PC-3 (cell line): ENCODE measurements at regions not wholly inside any gene's neighbourhood (a gene's known extent, or its start where the extent isn't known, plus 50 kb on each side); places are given as distances from the start of the nearest gene placed in this dataset.

Experiments
- ATAC-seq: fragments of 200-7000 bp; cut with Tn5 transposase; 2 replicates; pipeline ENCODE4 v1.9.1; 2020; ENCODE audit warnings: mild to moderate bottlenecking, moderate library complexity
- BruUV-seq: library from RNA; stranded (reverse); fragments of 400-500 nt; replicated peaks from 2 replicates; lab custom pipeline; 2021; lab: Mats Ljungman, UMichigan
- CTCF ChIA-PET: fragments of 300-600 bp; sonication (Branson Sonifier 250); formaldehyde crosslinking; loops from one replicate; lab custom pipeline; 2022; ENCODE audit warnings: antibody characterized with exemption; lab: Charles Lee
- POLR2A ChIA-PET: fragments of 300-600 bp; sonication (Branson Sonifier 250); formaldehyde crosslinking; loops from one replicate; lab custom pipeline; 2022; ENCODE audit warnings: antibody characterized with exemption; ENCODE audit not compliant: unreplicated experiment; lab: Charles Lee
- DNase-seq: peaks from one replicate; pipeline ENCODE4 v3.0.0-alpha.2; 2015
- H2AFZ ChIP-seq: fragments of 300-600 bp; sonication (generic); 2 replicates; pipeline ENCODE4 v1.6.0; 2016; ENCODE audit warnings: antibody characterized with exemption, low read length
- H3F3A ChIP-seq: fragments of 300-600 bp; sonication (generic); one replicate; pipeline ENCODE4 v1.6.0; 2017; ENCODE audit warnings: antibody characterized with exemption, low read length, control low read depth, mild to moderate bottlenecking; ENCODE audit not compliant: unreplicated experiment
- H3K27ac ChIP-seq: fragments of 300-600 bp; sonication (generic); 2 replicates; pipeline ENCODE4 v1.5.1; 2016; ENCODE audit warnings: mild to moderate bottlenecking, low read length
- H3K27me3 ChIP-seq: fragments of 300-600 bp; sonication (generic); 2 replicates; pipeline ENCODE4 v1.6.1; 2016; ENCODE audit warnings: low read length, mixed read lengths
- H3K36me3 ChIP-seq: fragments of 300-600 bp; sonication (generic); 2 replicates; pipeline ENCODE4 v1.6.1; 2016; ENCODE audit warnings: low read depth, mixed run types, low read length, mixed read lengths
- H3K4me1 ChIP-seq: fragments of 300-600 bp; sonication (generic); 2 replicates; pipeline ENCODE4 v1.5.1; 2016; ENCODE audit warnings: low read length; ENCODE audit not compliant: insufficient read depth
- H3K4me2 ChIP-seq: fragments of 300-600 bp; sonication (generic); 2 replicates; pipeline ENCODE4 v1.6.0; 2016; ENCODE audit warnings: low read length
- H3K4me3 ChIP-seq: fragments of 300-600 bp; sonication (generic); 2 replicates; pipeline ENCODE4 v1.5.1; 2016; ENCODE audit warnings: mild to moderate bottlenecking, low read length, mixed read lengths
- H3K79me2 ChIP-seq: fragments of 300-600 bp; sonication (generic); 2 replicates; pipeline ENCODE4 v1.6.1; 2017; ENCODE audit warnings: low read length, mixed read lengths
- H3K9ac ChIP-seq: fragments of 300-600 bp; sonication (generic); 2 replicates; pipeline ENCODE4 v1.6.0; 2016; ENCODE audit warnings: mild to moderate bottlenecking, low read length
- H3K9me2 ChIP-seq: fragments of 300-600 bp; sonication (generic); replicated peaks from 2 replicates; pipeline ENCODE4 v1.6.1; 2016; ENCODE audit warnings: mixed run types, low read length, mixed read lengths
- H3K9me3 ChIP-seq: fragments of 300-600 bp; sonication (generic); 2 replicates; pipeline ENCODE4 v1.6.1; 2016; ENCODE audit warnings: low read length, mixed read lengths
- H4K20me1 ChIP-seq: fragments of 300-600 bp; sonication (generic); 2 replicates; pipeline ENCODE4 v1.6.1; 2016; ENCODE audit warnings: low read length, mixed read lengths
- EZH2 ChIP-seq: fragments of 300-600 bp; sonication (generic); IDR thresholded peaks from one replicate; pipeline ENCODE4 v1.6.1; 2017; ENCODE audit warnings: antibody characterized with exemption, mild to moderate bottlenecking, low read length; ENCODE audit not compliant: unreplicated experiment
- EZH2phosphoT487 ChIP-seq: fragments of 300-600 bp; sonication (generic); IDR thresholded peaks from 2 replicates; pipeline ENCODE4 v1.6.1; 2018; ENCODE audit warnings: mild to moderate bottlenecking, antibody characterized with exemption, low read length, borderline replicate concordance
- intact Hi-C: fragments of 100-400 bp; cut with micrococcal nuclease; formaldehyde crosslinking; loops from 2 replicates; pipeline ENCODE4 v1.9.0; 2023
- TF ChIP-seq, protein P1 (sequence below): fragments of 300-600 bp; sonication (generic); conservative IDR thresholded peaks from 2 replicates; pipeline ENCODE4 v1.5.1; 2017; ENCODE audit warnings: antibody characterized with exemption, low read depth, mild to moderate bottlenecking, low read length

DNA sequence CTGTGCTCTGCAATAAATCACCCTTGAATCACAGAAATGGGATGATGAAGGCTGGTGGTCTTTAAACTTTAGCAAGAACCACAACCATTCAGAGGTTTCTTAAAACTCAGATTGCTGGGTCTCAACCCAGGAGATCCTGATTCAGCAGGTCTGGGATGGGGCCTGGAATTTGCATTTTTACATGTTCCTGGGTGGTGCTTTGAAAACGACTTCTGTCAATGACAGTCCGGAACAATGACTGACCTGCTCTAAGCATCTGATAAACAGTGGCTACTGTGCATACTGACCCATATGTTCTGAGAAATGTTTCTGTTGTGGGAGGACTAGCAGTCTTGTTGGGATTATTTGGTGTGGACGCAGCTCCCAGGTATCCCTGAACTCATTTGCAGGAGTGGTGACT, 92.7 kb downstream of the GADD45G start:
- TF ChIP-seq, protein P1, sequence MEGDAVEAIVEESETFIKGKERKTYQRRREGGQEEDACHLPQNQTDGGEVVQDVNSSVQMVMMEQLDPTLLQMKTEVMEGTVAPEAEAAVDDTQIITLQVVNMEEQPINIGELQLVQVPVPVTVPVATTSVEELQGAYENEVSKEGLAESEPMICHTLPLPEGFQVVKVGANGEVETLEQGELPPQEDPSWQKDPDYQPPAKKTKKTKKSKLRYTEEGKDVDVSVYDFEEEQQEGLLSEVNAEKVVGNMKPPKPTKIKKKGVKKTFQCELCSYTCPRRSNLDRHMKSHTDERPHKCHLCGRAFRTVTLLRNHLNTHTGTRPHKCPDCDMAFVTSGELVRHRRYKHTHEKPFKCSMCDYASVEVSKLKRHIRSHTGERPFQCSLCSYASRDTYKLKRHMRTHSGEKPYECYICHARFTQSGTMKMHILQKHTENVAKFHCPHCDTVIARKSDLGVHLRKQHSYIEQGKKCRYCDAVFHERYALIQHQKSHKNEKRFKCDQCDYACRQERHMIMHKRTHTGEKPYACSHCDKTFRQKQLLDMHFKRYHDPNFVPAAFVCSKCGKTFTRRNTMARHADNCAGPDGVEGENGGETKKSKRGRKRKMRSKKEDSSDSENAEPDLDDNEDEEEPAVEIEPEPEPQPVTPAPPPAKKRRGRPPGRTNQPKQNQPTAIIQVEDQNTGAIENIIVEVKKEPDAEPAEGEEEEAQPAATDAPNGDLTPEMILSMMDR: no peak
- TF ChIP-seq EZH2phosphoT487 (no peak), EZH2 (no peak)
- intact Hi-C loops: no loop called here
- Histone ChIP-seq H3K27ac (no peak overlapping the region), H3K36me3 (no peaks in the 10 kb centered on the region), H3F3A (no peaks in the 10 kb centered on the region), H3K4me2 (no peak overlapping the region), H3K9ac (no peak overlapping the region), H3K4me3 (no peak overlapping the region), H3K79me2 (no peaks in the 10 kb centered on the region), H3K9me2 (no peaks in the 10 kb centered on the region), H4K20me1 (no peaks in the 10 kb centered on the region), H3K27me3 (peaks cover 33% of the 10 kb centered on the region), H2AFZ (no peak overlapping the region), H3K4me1 (no peaks in the 10 kb centered on the region), H3K9me3 (no peaks in the 10 kb centered on the region)
- POLR2A ChIA-PET: no interaction called here
- CTCF ChIA-PET: no interaction called here
- ATAC-seq (no peak), DNase-seq (no peak)
- BruUV-seq: no TSS peak

DNA sequence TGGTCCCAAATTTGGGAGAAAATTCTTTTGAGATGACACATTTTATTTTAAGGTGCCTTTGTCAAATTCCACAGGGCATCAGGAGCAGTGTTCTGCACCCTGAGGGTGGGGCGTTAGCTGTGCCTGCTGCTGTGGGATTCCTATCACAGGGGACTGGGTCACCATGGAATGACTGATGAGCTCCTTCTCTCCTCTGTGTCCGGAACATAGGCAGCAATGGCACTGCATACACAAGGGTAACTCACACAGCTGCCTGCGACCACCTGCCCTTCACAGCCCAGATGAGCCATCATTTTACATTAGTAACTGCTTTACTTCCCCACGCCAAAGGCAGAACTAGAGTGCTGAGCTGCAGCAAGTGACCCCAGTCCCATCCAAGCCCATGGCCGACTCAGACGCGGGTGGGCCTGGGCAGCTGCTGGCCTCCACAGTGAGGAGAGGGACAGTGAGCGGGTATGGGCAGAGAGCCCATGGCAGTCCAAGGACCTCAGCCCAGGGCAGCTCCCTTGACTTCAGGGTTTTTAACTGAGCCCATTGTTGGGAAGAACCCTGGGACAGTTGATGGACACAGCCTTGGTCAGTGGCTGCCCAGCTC, 93.7 kb downstream of the GADD45G start:
- no peak overlapping the region for H3K4me3 ChIP-seq
- no peaks in the 10 kb centered on the region for H3K4me1 ChIP-seq
- H3K9me2 ChIP-seq: no peaks in the 10 kb centered on the region
- no peaks in the 10 kb centered on the region for H3K9me3 ChIP-seq
- no peak for ATAC-seq
- H3K79me2 ChIP-seq: no peaks in the 10 kb centered on the region
- no TSS peak for BruUV-seq
- no peaks in the 10 kb centered on the region for H3K36me3 ChIP-seq
- no peak overlapping the region for H3K27ac ChIP-seq
- ChIA-PET CTCF (no interaction called here), POLR2A (no interaction called here)
- no peak for TF ChIP-seq EZH2phosphoT487
- TF ChIP-seq, protein P1: no peak
- TF ChIP-seq EZH2: no peak
- no peak overlapping the region for H3K9ac ChIP-seq
- H4K20me1 ChIP-seq: no peaks in the 10 kb centered on the region
- H3F3A ChIP-seq: no peaks in the 10 kb centered on the region
- peaks cover 35% of the 10 kb centered on the region for H3K27me3 ChIP-seq
- no peak overlapping the region for H3K4me2 ChIP-seq
- DNase-seq: no peak
- intact Hi-C loops: no loop called here
- H2AFZ ChIP-seq: no peak overlapping the region

DNA sequence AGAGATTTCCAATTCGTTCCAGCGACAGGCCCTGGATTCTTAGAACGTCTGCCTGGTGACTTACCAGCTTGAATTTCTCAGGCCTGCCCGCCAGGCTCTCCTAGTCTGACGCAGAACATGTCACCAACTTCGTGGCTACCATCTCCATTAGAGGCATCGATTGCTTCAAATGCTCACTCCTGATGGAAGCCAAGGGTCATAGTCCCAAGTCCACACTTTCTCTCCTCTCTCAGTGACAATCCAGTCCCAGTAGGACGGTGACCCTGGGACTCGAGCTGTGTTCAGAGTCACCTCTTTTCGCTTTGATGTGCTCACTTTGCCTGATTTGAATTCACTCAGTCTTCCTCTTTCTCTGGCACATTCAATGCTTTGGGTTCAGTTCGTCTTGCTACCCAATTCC, 94.8 kb downstream of the GADD45G start:
- no peak for DNase-seq
- no peaks in the 10 kb centered on the region for H3K36me3 ChIP-seq
- no peaks in the 10 kb centered on the region for H3F3A ChIP-seq
- H3K9ac ChIP-seq: no peak overlapping the region
- no peak overlapping the region for H3K4me3 ChIP-seq
- intact Hi-C loops: no loop called here
- no peaks in the 10 kb centered on the region for H3K9me3 ChIP-seq
- POLR2A ChIA-PET: no interaction called here
- H2AFZ ChIP-seq: no peak overlapping the region
- no peaks in the 10 kb centered on the region for H4K20me1 ChIP-seq
- CTCF ChIA-PET: no interaction called here
- no TSS peak for BruUV-seq
- H3K9me2 ChIP-seq: no peaks in the 10 kb centered on the region
- H3K4me2 ChIP-seq: no peak overlapping the region
- H3K79me2 ChIP-seq: no peaks in the 10 kb centered on the region
- TF ChIP-seq EZH2phosphoT487: no peak
- no peak for TF ChIP-seq EZH2
- TF ChIP-seq, protein P1: no peak
- H3K27me3 ChIP-seq: peaks cover 35% of the 10 kb centered on the region
- H3K27ac ChIP-seq: no peak overlapping the region
- ATAC-seq: no peak
- no peaks in the 10 kb centered on the region for H3K4me1 ChIP-seq
